DND-41 (cell line): ENCODE measurements at regions not wholly inside any gene's neighbourhood (a gene's known extent, or its start where the extent isn't known, plus 50 kb on each side); places are given as distances from the start of the nearest gene placed in this dataset.

Source experiments
- ATAC-seq: fragments of 200-7000 bp; cut with Tn5 transposase; 3 replicates; pipeline ENCODE4 v1.9.1; 2021; ENCODE audit warnings: low read depth; ENCODE audit not compliant: insufficient read depth
- DNase-seq: peaks from one replicate; pipeline ENCODE4 v3.0.0-alpha.2; 2020
- H2AFZ ChIP-seq: 2 replicates; pipeline ENCODE4 v1.6.0; 2012; ENCODE audit warnings: low read depth, low read length
- H3K27ac ChIP-seq: 2 replicates; pipeline ENCODE4 v1.5.1; 2012; ENCODE audit warnings: low read length, inconsistent platforms
- H3K27me3 ChIP-seq: fragments of 200-600 bp; sonication (generic); 2 replicates; pipeline ENCODE4 v1.6.0; 2012; ENCODE audit warnings: low read length, mild to moderate bottlenecking, inconsistent platforms; ENCODE audit not compliant: insufficient read depth, poor library complexity
- H3K36me3 ChIP-seq: 2 replicates; pipeline ENCODE4 v1.5.1; 2012; ENCODE audit warnings: low read length, inconsistent platforms; ENCODE audit not compliant: insufficient read depth
- H3K4me1 ChIP-seq: 2 replicates; pipeline ENCODE4 v1.5.1; 2012; ENCODE audit warnings: mild to moderate bottlenecking, low read length; ENCODE audit not compliant: insufficient read depth
- H3K4me2 ChIP-seq: 2 replicates; pipeline ENCODE4 v1.6.0; 2012; ENCODE audit warnings: mild to moderate bottlenecking, moderate library complexity, low read length, inconsistent platforms; ENCODE audit not compliant: insufficient read depth
- H3K4me3 ChIP-seq, 2 experiments: fragments of 200-600 bp in 1 of 2; shearing (Covaris generic) in 1 of 2; 2 replicates each; pipeline ENCODE4 v1.5.1; 2012 to 2016; ENCODE audit warnings: inconsistent platforms in 2 of 2, low read length in 2 of 2, mild to moderate bottlenecking in 2 of 2, low read depth in 1 of 2, moderate library complexity in 1 of 2
- H3K79me2 ChIP-seq: 2 replicates; pipeline ENCODE4 v1.6.0; 2012; ENCODE audit warnings: low read length, inconsistent platforms; ENCODE audit not compliant: insufficient read depth
- H3K9ac ChIP-seq: 2 replicates; pipeline ENCODE4 v1.6.0; 2012; ENCODE audit warnings: low read depth, mild to moderate bottlenecking, inconsistent platforms, low read length, moderate library complexity
- H3K9me3 ChIP-seq: 2 replicates; pipeline ENCODE4 v1.5.1; 2012; ENCODE audit warnings: low read length, moderate library complexity, mild to moderate bottlenecking, inconsistent platforms; ENCODE audit not compliant: insufficient read depth, severe bottlenecking
- H4K20me1 ChIP-seq: 2 replicates; pipeline ENCODE4 v1.6.0; 2012; ENCODE audit warnings: low read length; ENCODE audit not compliant: insufficient read depth
- CTCF ChIP-seq: IDR thresholded peaks from 2 replicates; pipeline ENCODE4 v1.5.1; 2012; ENCODE audit warnings: borderline replicate concordance, low read length, moderate library complexity, mild to moderate bottlenecking; ENCODE audit not compliant: poor library complexity, severe bottlenecking; ENCODE audit errors: extremely low read depth
- EZH2 ChIP-seq: IDR thresholded peaks from 3 replicates; pipeline ENCODE4 v1.6.1; 2012; ENCODE audit warnings: borderline replicate concordance, low read depth, mild to moderate bottlenecking, moderate library complexity, low read length, inconsistent platforms; ENCODE audit not compliant: severe bottlenecking

- Histone ChIP-seq H3K4me1 (no peaks in the 10 kb centered on the region), H3K9me3 (no peaks in the 10 kb centered on the region), H4K20me1 (no peaks in the 10 kb centered on the region), H3K36me3 (no peaks in the 10 kb centered on the region), H3K4me2 (no peak overlapping the region), H3K4me3 (no peak overlapping the region), H3K27me3 (peaks cover 11% of the 10 kb centered on the region), H3K79me2 (no peaks in the 10 kb centered on the region), H2AFZ (no peak overlapping the region), H3K9ac (no peak overlapping the region), H3K27ac (no peak overlapping the region)
- DNase-seq: no peak
- no peak for ATAC-seq
- TF ChIP-seq EZH2 (no peak), CTCF (no peak)
Measured at GRCh38 chr4:15291122-15291521, 136.7 kb upstream of the C1QTNF7 start.

DNA sequence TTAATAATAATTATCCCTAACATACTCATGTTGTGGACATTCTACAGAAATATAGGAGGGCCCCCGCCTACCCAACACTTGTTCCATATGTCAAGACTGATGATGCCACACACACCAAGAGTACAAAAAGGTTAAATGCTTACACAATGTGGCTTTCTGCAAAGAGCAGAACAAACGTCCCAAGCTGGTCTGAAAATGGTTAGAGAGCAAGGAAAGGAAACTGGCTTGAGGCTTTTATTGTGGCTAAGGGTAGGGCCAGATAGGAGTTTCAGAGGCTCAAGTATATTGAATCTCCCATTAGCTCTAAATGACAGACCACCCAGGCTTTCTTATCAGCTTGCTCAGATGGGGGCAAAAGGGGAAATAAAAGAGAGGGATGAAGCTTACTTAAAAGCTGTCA, 134.1 kb upstream of the C1QTNF7 start:
- H3K4me1 ChIP-seq: no peaks in the 10 kb centered on the region
- no peak overlapping the region for H3K4me2 ChIP-seq
- no peaks in the 10 kb centered on the region for H4K20me1 ChIP-seq
- ATAC-seq (no peak), DNase-seq (no peak)
- TF ChIP-seq EZH2 (no peak), CTCF (no peak)
- no peak overlapping the region for H3K9ac ChIP-seq
- peaks cover 17% of the 10 kb centered on the region for H3K27me3 ChIP-seq
- no peak overlapping the region for H3K4me3 ChIP-seq
- H3K27ac ChIP-seq: no peak overlapping the region
- H2AFZ ChIP-seq: no peak overlapping the region
- H3K79me2 ChIP-seq: no peaks in the 10 kb centered on the region
- H3K36me3 ChIP-seq: no peaks in the 10 kb centered on the region
- H3K9me3 ChIP-seq: no peaks in the 10 kb centered on the region

GRCh38 chr4:15294202-15294601, 133.6 kb upstream of the C1QTNF7 start:
- H3K4me2 ChIP-seq: no peak overlapping the region
- TF ChIP-seq EZH2 (no peak), CTCF (no peak)
- H3K27ac ChIP-seq: no peak overlapping the region
- no peak overlapping the region for H3K9ac ChIP-seq
- no peaks in the 10 kb centered on the region for H3K79me2 ChIP-seq
- H2AFZ ChIP-seq: no peak overlapping the region
- no peaks in the 10 kb centered on the region for H3K36me3 ChIP-seq
- no peak overlapping the region for H3K4me3 ChIP-seq
- H3K4me1 ChIP-seq: no peaks in the 10 kb centered on the region
- no peaks in the 10 kb centered on the region for H3K9me3 ChIP-seq
- peaks cover 18% of the 10 kb centered on the region for H3K27me3 ChIP-seq
- DNase-seq: no peak
- H4K20me1 ChIP-seq: no peaks in the 10 kb centered on the region
- no peak for ATAC-seq

GRCh38 chr4:15294832-15295231, 133.0 kb upstream of the C1QTNF7 start:
- DNase-seq: no peak
- Histone ChIP-seq H3K9ac (no peak overlapping the region), H3K36me3 (no peaks in the 10 kb centered on the region), H3K27me3 (peaks cover 18% of the 10 kb centered on the region), H4K20me1 (no peaks in the 10 kb centered on the region), H3K4me2 (no peak overlapping the region), H3K79me2 (no peaks in the 10 kb centered on the region), H3K4me1 (no peaks in the 10 kb centered on the region), H3K27ac (no peak overlapping the region), H3K9me3 (no peaks in the 10 kb centered on the region), H3K4me3 (no peak overlapping the region), H2AFZ (no peak overlapping the region)
- TF ChIP-seq CTCF (no peak), EZH2 (no peak)
- no peak for ATAC-seq
